ENCODE measurements at regions not wholly inside any gene's neighbourhood (a gene's known extent, or its start where the extent isn't known, plus 50 kb on each side); places are given as distances from the start of the nearest gene placed in this dataset.

GRCh38 chr10:105466521-105466920, 825.4 kb downstream of the SORCS3 start:
- Histone ChIP-seq H3K14ac (ENCODE audit: insufficient read length) (no peak overlapping the region), H3K23ac (ENCODE audit: insufficient read length) (no peak overlapping the region), H4K5ac (ENCODE audit: insufficient read length, low read depth, low read length) (no peak overlapping the region), H2BK5ac (ENCODE audit: low read depth, low read length) (no peak overlapping the region), H2BK12ac (ENCODE audit: low read depth, low read length) (no peak overlapping the region), H2BK120ac (replicated peaks; ENCODE audit: low read depth, low read length) (no peak overlapping the region), H3K4me2 (ENCODE audit: insufficient read depth in 1 of 2, low read depth in 2 of 2, low read length in 2 of 2) (no peak overlapping the region), H3K56ac (replicated peaks; ENCODE audit: insufficient read length, low read depth, low read length) (no peak overlapping the region), H2AK5ac (ENCODE audit: low read depth, low read length) (no peak overlapping the region), H3K4ac (replicated peaks; ENCODE audit: insufficient read length, low read depth, low read length) (no peak overlapping the region), H3K79me2 (ENCODE audit: control insufficient read depth in 1 of 2, insufficient read depth in 2 of 2, low read length in 2 of 2) (no peaks in the 10 kb centered on the region), H3K27ac (ENCODE audit: low read depth, low read length) (no peak overlapping the region), H2AFZ (ENCODE audit: low read length) (no peak overlapping the region), H3K23me2 (ENCODE audit: low read depth, low read length) (no peaks in the 10 kb centered on the region; the same call in 1 of the 2 replicates), H3K4me1 (replicated peaks in 1 of 4; ENCODE audit: control insufficient read depth in 3 of 4, insufficient read depth in 4 of 4, low read length in 3 of 4) (no peaks in the 10 kb centered on the region), H4K91ac (replicated peaks; ENCODE audit: insufficient read length, low read length) (no peak overlapping the region), H3K36me3 (ENCODE audit: control insufficient read depth in 2 of 4, insufficient read depth in 4 of 4, low read length in 3 of 4) (no peaks in the 10 kb centered on the region), H3K9ac (replicated peaks in 1 of 4; ENCODE audit: extremely low read depth in 1 of 4, low read depth in 3 of 4, low read length in 3 of 4) (no peak overlapping the region), H4K20me1 (replicated peaks in 1 of 2; ENCODE audit: control insufficient read depth in 1 of 2, insufficient read depth in 2 of 2, low read length in 2 of 2) (no peaks in the 10 kb centered on the region), H3K4me3 (ENCODE audit: extremely low read depth in 1 of 4, insufficient read depth in 2 of 4, low read depth in 3 of 4, low read length in 4 of 4) (no peak overlapping the region), H3K79me1 (ENCODE audit: low read depth, low read length) (no peaks in the 10 kb centered on the region), H4K8ac (ENCODE audit: extremely low read depth, insufficient read depth, low read length) (no peak overlapping the region), H3K18ac (ENCODE audit: extremely low read depth, low read length) (no peak overlapping the region), H2BK15ac (ENCODE audit: low read length) (no peak overlapping the region), H2BK20ac (ENCODE audit: low read length) (no peak overlapping the region), H3K9me3 (ENCODE audit: insufficient read depth in 2 of 2, low read depth in 1 of 2, low read length in 1 of 2) (peaks cover 4 to 8% of the 10 kb centered on the region in 2 experiments), H3K27me3 (replicated peaks in 1 of 4; ENCODE audit: control insufficient read depth in 3 of 4, extremely low read depth in 1 of 4, insufficient read depth in 3 of 4, low read length in 3 of 4) (peaks cover 0 to 1% (median 0%) of the 10 kb centered on the region in 4 experiments; a peak in 1 of 7 replicates)
- 91% methylated on average over 1 of the region's 1 CpG; no CpG with 5 or more reads in 1 of the 2 experiments for WGBS, 2 experiments (ENCODE audit: extremely low coverage in 1 of 2, insufficient coverage in 1 of 2, insufficient read length in 1 of 2, insufficient replicate concordance in 2 of 2, low coverage in 1 of 2, low lambda C conversion rate in 2 of 2, missing lambda C conversion rate in 1 of 2)
- ChIA-PET CTCF (ENCODE audit: partially characterized antibody) (no interaction called here), POLR2A (ENCODE audit: partially characterized antibody) (no interaction called here)
- DNase-seq (ENCODE audit: low read depth in 1 of 2, low spot score in 2 of 2) (no peak), FAIRE-seq (no peak)
- no peak for TF ChIP-seq SIX5 (IDR thresholded peaks at IDR 0.05; ENCODE audit: low read depth, low read length)
- TF ChIP-seq SUZ12 (IDR thresholded peaks at IDR 0.05; ENCODE audit: low read length), result no peak
